ENCODE measurements at regions not wholly inside any gene's neighbourhood (a gene's known extent, or its start where the extent isn't known, plus 50 kb on each side); places are given as distances from the start of the nearest gene placed in this dataset.

DNA sequence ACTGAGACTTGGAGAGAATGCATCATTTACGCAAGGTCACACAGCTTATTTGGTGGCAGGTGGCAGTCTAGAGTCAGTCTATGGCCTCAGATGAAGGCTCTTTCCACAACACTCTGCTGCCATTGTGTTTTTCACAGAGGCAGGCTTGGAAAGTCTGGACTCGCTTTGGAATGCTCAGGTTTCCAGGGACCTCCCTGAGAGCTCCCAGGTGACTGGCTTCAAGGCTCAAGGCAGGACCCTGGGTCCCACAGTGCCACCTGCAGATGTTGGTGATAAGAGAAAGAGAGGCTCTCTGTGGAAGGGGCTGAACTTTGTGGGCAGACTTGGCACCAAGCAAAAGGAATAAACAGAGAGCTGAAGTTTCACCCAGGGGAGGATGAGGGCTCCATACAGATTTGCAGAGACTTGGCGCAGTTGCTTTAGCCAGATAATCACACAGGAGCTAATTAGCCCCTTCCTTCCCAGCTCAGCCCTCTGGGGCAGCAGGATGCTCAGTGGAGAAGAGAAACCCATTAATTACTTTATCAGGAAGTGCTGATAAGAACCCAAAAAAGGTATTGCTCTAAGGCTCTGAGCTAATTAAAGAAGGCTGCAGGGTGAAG, 103.5 kb downstream of the LBH start:
- TF ChIP-seq POLR2A (IDR thresholded peaks at IDR 0.05) (no peak), EP300 (IDR thresholded peaks at IDR 0.05) (no peak)
- TF ChIP-seq, protein P1, sequence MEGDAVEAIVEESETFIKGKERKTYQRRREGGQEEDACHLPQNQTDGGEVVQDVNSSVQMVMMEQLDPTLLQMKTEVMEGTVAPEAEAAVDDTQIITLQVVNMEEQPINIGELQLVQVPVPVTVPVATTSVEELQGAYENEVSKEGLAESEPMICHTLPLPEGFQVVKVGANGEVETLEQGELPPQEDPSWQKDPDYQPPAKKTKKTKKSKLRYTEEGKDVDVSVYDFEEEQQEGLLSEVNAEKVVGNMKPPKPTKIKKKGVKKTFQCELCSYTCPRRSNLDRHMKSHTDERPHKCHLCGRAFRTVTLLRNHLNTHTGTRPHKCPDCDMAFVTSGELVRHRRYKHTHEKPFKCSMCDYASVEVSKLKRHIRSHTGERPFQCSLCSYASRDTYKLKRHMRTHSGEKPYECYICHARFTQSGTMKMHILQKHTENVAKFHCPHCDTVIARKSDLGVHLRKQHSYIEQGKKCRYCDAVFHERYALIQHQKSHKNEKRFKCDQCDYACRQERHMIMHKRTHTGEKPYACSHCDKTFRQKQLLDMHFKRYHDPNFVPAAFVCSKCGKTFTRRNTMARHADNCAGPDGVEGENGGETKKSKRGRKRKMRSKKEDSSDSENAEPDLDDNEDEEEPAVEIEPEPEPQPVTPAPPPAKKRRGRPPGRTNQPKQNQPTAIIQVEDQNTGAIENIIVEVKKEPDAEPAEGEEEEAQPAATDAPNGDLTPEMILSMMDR (IDR thresholded peaks at IDR 0.05) = no peak
